OCI-LY1 (cell line): ENCODE measurements at regions not wholly inside any gene's neighbourhood (a gene's known extent, or its start where the extent isn't known, plus 50 kb on each side); places are given as distances from the start of the nearest gene placed in this dataset.

Source experiments
- H2AFZ ChIP-seq: fragments of 200-600 bp; sonication (generic), shearing (Covaris generic); 2 replicates; pipeline ENCODE4 v1.6.0; 2014; ENCODE audit warnings: antibody characterized with exemption, mild to moderate bottlenecking, low read length
- H3F3A ChIP-seq: fragments of 200-600 bp; sonication (generic), shearing (Covaris generic); 2 replicates; pipeline ENCODE4 v1.6.0; 2014; ENCODE audit warnings: mild to moderate bottlenecking, antibody characterized with exemption, low read length, moderate library complexity; ENCODE audit not compliant: insufficient read depth
- H3K27ac ChIP-seq: fragments of 200-600 bp; sonication (generic); 2 replicates; pipeline ENCODE4 v1.5.1; 2014; ENCODE audit warnings: low read length, mixed run types, mild to moderate bottlenecking, low read depth; ENCODE audit not compliant: poor library complexity, severe bottlenecking
- H3K27me3 ChIP-seq: fragments of 200-600 bp; sonication (generic); 2 replicates; pipeline ENCODE4 v1.6.0; 2014; ENCODE audit warnings: antibody characterized with exemption, mild to moderate bottlenecking, low read length, moderate library complexity; ENCODE audit not compliant: insufficient read depth
- H3K36me3 ChIP-seq: fragments of 200-600 bp; sonication (generic); 2 replicates; pipeline ENCODE4 v1.6.1; 2014; ENCODE audit warnings: mild to moderate bottlenecking, antibody characterized with exemption, low read length, moderate library complexity, mixed read lengths; ENCODE audit not compliant: insufficient read depth
- H3K4me1 ChIP-seq: fragments of 200-600 bp; sonication (generic); 2 replicates; pipeline ENCODE4 v1.5.1; 2014; ENCODE audit warnings: mild to moderate bottlenecking, low read length, moderate library complexity; ENCODE audit not compliant: insufficient read depth, severe bottlenecking
- H3K4me2 ChIP-seq: fragments of 200-600 bp; sonication (generic), shearing (Covaris generic); 2 replicates; pipeline ENCODE4 v1.6.1; 2014; ENCODE audit warnings: low read length
- H3K4me3 ChIP-seq: fragments of 200-600 bp; sonication (generic); 2 replicates; pipeline ENCODE4 v1.5.1; 2014; ENCODE audit warnings: low read length, low read depth, mild to moderate bottlenecking, mixed read lengths; ENCODE audit not compliant: poor library complexity, severe bottlenecking
- H3K79me2 ChIP-seq: fragments of 200-600 bp; shearing (Covaris generic); 2 replicates; pipeline ENCODE4 v1.6.1; 2016; ENCODE audit warnings: mixed run types, low read length, mixed read lengths; ENCODE audit not compliant: insufficient read depth
- H3K9ac ChIP-seq: fragments of 200-600 bp; sonication (generic), shearing (Covaris generic); 2 replicates; pipeline ENCODE4 v1.6.1; 2014; ENCODE audit warnings: mild to moderate bottlenecking, low read length, mixed read lengths
- H3K9me2 ChIP-seq: fragments of 200-600 bp; sonication (generic), shearing (Covaris generic); 2 replicates; pipeline ENCODE4 v1.6.1; 2014; ENCODE audit warnings: low read depth, mild to moderate bottlenecking, low read length, mixed read lengths
- H3K9me3 ChIP-seq: fragments of 200-600 bp; shearing (Covaris generic); 2 replicates; pipeline ENCODE4 v1.6.1; 2014; ENCODE audit warnings: low read length, mixed read lengths
- H4K20me1 ChIP-seq: fragments of 200-600 bp; sonication (generic), shearing (Covaris generic); 2 replicates; pipeline ENCODE4 v1.6.0; 2016; ENCODE audit warnings: mild to moderate bottlenecking, low read length; ENCODE audit not compliant: insufficient read depth
- EZH2 ChIP-seq: fragments of 200-600 bp; sonication (generic), shearing (Covaris generic); IDR thresholded peaks from 2 replicates; pipeline ENCODE4 v1.8.0; 2017; ENCODE audit warnings: borderline replicate concordance, mixed run types, mild to moderate bottlenecking, antibody characterized with exemption, low read length, moderate library complexity, mixed read lengths
- TF ChIP-seq, protein P1 (sequence below): fragments of 200-600 bp; sonication (generic), shearing (Covaris generic); IDR thresholded peaks from 2 replicates; pipeline ENCODE4 v1.5.1; 2017; ENCODE audit warnings: mild to moderate bottlenecking, antibody characterized with exemption, low read length, moderate library complexity, mixed read lengths

DNA sequence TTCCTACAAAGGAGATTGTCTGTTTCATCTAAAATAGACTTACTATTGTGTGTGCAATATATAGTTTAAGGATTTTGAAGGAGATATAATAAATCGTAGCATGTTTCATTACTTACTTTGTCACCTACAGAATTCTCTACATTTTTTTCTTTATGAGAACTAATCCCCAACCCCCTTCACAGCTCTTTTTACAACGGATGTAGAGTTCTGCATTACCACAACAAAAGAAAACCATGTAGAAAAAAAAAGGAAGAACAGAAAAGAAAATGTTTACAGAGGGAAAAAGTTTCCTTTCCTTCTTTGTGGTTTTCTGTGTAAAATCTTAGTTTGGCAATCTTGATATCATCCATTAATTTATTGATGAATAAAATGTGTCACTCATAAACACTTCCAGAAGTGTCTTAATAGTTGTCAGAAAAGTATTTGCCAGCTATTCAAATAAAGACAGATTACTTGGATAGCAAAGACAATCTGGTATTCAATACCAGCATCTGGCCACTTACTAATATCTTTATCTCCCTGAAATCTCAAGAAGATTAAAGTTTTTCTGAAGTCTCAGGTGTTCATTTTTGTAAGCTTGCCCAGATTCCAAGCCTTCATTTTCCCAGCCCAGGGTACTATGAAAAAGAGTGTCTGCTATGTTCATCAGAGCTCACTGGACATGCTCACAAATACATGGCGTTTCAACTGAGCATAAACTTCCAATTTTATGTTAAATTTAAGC, 806.8 kb downstream of the PCDH19 start:
- Histone ChIP-seq H2AFZ (no peak overlapping the region), H3K4me2 (no peak overlapping the region), H3K27me3 (no peaks in the 10 kb centered on the region), H3K9me3 (no peaks in the 10 kb centered on the region), H3F3A (no peaks in the 10 kb centered on the region), H4K20me1 (no peaks in the 10 kb centered on the region), H3K9me2 (no peaks in the 10 kb centered on the region), H3K79me2 (no peaks in the 10 kb centered on the region), H3K27ac (no peak overlapping the region), H3K4me3 (no peak overlapping the region), H3K4me1 (no peaks in the 10 kb centered on the region), H3K9ac (no peak overlapping the region), H3K36me3 (no peaks in the 10 kb centered on the region)
- TF ChIP-seq, protein P1, sequence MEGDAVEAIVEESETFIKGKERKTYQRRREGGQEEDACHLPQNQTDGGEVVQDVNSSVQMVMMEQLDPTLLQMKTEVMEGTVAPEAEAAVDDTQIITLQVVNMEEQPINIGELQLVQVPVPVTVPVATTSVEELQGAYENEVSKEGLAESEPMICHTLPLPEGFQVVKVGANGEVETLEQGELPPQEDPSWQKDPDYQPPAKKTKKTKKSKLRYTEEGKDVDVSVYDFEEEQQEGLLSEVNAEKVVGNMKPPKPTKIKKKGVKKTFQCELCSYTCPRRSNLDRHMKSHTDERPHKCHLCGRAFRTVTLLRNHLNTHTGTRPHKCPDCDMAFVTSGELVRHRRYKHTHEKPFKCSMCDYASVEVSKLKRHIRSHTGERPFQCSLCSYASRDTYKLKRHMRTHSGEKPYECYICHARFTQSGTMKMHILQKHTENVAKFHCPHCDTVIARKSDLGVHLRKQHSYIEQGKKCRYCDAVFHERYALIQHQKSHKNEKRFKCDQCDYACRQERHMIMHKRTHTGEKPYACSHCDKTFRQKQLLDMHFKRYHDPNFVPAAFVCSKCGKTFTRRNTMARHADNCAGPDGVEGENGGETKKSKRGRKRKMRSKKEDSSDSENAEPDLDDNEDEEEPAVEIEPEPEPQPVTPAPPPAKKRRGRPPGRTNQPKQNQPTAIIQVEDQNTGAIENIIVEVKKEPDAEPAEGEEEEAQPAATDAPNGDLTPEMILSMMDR: no peak
- TF ChIP-seq EZH2: no peak

DNA sequence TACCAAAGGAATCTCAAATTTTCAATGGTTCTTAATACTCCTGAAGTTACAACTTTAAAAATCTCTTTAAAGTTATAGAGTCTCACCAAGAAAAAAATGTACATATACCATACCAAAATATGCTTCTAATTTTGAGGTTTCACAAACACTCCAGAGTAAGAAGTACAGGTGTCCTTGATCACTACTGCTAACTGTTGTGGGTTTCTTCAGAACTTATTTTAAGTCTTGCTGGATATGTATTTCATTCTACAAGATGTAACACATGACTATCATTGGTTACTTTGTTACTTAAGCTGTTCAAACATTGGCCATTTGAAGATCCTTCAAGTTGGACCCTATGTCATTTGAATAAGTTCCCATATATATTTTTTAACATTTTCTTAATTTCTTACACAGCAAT, 808.0 kb downstream of the PCDH19 start:
- TF ChIP-seq EZH2: no peak
- TF ChIP-seq, protein P1: no peak
- H3K4me2 ChIP-seq: no peak overlapping the region

DNA sequence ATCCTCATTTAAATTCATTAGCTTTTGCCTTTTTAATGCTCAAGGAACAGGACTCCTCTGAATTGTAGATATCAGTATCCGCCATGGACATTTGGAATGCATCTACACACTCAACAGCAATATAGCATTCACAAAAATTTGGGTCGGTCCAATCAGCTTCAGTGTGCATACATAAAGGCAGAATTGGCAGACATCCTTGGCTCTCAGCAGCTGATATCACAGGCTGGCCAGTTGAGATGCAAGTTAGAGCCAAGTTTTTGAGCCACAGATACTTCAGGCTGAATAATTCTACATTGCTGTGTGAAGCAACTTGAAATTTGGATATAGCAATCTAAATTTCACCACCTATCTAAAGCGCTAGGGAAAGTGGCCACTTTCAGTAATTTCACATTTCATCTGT, 821.1 kb downstream of the PCDH19 start:
- no peak overlapping the region for H3K4me3 ChIP-seq
- TF ChIP-seq, protein P1: no peak
- no peak for TF ChIP-seq EZH2
- no peaks in the 10 kb centered on the region for H3K9me3 ChIP-seq
- no peak overlapping the region for H3K9ac ChIP-seq
- no peaks in the 10 kb centered on the region for H4K20me1 ChIP-seq
- H3F3A ChIP-seq: no peaks in the 10 kb centered on the region
- H3K79me2 ChIP-seq: no peaks in the 10 kb centered on the region
- no peak overlapping the region for H3K27ac ChIP-seq
- no peaks in the 10 kb centered on the region for H3K9me2 ChIP-seq
- no peak overlapping the region for H3K4me2 ChIP-seq
- H3K36me3 ChIP-seq: no peaks in the 10 kb centered on the region
- no peaks in the 10 kb centered on the region for H3K4me1 ChIP-seq
- no peak overlapping the region for H2AFZ ChIP-seq
- no peaks in the 10 kb centered on the region for H3K27me3 ChIP-seq

More for the DNA sequence above, 808.0 kb downstream of the PCDH19 start:
- Histone ChIP-seq H4K20me1 (no peaks in the 10 kb centered on the region), H3K9me2 (no peaks in the 10 kb centered on the region), H3K27ac (no peak overlapping the region), H3K9ac (no peak overlapping the region), H3F3A (no peaks in the 10 kb centered on the region), H3K4me1 (no peaks in the 10 kb centered on the region), H2AFZ (no peak overlapping the region), H3K36me3 (no peaks in the 10 kb centered on the region), H3K9me3 (no peaks in the 10 kb centered on the region), H3K4me3 (no peak overlapping the region), H3K27me3 (no peaks in the 10 kb centered on the region), H3K79me2 (no peaks in the 10 kb centered on the region)
